ENCODE measurements at regions not wholly inside any gene's neighbourhood (a gene's known extent, or its start where the extent isn't known, plus 50 kb on each side); places are given as distances from the start of the nearest gene placed in this dataset.

- TF ChIP-seq, protein P1, sequence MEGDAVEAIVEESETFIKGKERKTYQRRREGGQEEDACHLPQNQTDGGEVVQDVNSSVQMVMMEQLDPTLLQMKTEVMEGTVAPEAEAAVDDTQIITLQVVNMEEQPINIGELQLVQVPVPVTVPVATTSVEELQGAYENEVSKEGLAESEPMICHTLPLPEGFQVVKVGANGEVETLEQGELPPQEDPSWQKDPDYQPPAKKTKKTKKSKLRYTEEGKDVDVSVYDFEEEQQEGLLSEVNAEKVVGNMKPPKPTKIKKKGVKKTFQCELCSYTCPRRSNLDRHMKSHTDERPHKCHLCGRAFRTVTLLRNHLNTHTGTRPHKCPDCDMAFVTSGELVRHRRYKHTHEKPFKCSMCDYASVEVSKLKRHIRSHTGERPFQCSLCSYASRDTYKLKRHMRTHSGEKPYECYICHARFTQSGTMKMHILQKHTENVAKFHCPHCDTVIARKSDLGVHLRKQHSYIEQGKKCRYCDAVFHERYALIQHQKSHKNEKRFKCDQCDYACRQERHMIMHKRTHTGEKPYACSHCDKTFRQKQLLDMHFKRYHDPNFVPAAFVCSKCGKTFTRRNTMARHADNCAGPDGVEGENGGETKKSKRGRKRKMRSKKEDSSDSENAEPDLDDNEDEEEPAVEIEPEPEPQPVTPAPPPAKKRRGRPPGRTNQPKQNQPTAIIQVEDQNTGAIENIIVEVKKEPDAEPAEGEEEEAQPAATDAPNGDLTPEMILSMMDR (IDR thresholded peaks at IDR 0.05; ENCODE audit: unreplicated experiment): no peak
- H3K36me3 Mint-ChIP-seq (ENCODE audit: insufficient read depth): peaks cover 2% of the 10 kb centered on the region
- peaks cover 3% of the 10 kb centered on the region for H3K4me1 Mint-ChIP-seq (ENCODE audit: low read depth)
- no peak for DNase-seq (ENCODE audit: low spot score, unreplicated experiment)
- H3K9me3 Mint-ChIP-seq (ENCODE audit: low read depth): peaks cover 5% of the 10 kb centered on the region
- no peaks in the 10 kb centered on the region for H3K27me3 Mint-ChIP-seq
- no peak overlapping the region for H3K27ac Mint-ChIP-seq
- no peak overlapping the region for H3K4me3 Mint-ChIP-seq (ENCODE audit: low read depth)
These were observed 969.6 kb upstream of the TMEM132C start for GRCh38 chr12:127297327-127297726.

DNA sequence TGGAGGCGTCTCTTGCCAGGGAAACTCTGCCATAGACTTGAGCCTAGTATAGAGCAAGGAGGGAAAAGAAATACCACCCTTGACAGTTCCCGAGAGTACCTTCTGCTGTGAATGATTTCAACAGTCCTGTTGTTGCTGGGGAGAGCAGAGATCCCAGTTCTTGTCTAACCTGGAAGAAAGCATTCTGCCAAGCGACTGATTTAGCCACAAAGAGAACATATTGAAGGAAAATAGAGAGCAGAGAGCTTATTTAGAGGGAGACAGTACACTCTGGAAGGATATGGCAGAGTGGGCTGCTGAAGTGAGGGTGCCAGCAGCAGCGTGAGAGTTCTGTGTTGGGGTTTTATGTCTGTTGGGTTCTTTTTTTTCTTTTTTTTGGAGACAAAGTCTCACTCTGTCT lies 966.9 kb upstream of the TMEM132C start:
- no peaks in the 10 kb centered on the region for H3K27me3 Mint-ChIP-seq
- no peak overlapping the region for H3K4me3 Mint-ChIP-seq (ENCODE audit: low read depth)
- H3K4me1 Mint-ChIP-seq (ENCODE audit: low read depth): peaks cover 3% of the 10 kb centered on the region
- H3K9me3 Mint-ChIP-seq (ENCODE audit: low read depth): peaks cover 5% of the 10 kb centered on the region
- H3K36me3 Mint-ChIP-seq (ENCODE audit: insufficient read depth): peaks cover 2% of the 10 kb centered on the region
- H3K27ac Mint-ChIP-seq: no peak overlapping the region
- no peak for DNase-seq (ENCODE audit: low spot score, unreplicated experiment)
- TF ChIP-seq, protein P1 (IDR thresholded peaks at IDR 0.05; ENCODE audit: unreplicated experiment): no peak

DNA sequence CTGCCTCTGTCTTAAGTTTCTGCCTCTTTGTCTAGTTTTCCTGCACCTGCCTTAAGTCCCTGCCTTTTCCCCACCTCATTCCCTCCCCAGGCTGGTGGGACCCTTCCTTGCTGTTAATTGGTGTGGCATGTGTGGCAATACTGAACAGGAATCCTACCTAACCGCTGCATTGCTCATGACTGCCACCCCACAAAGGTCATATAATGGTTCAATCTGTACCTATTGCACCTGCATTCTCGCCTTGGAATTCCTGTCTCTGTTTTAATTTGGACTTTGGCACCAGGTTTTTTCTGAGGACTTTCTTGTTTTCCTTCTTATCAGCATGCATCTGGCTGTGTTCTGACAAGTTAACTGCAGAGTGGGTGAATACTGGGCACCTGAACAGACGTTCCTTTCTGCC lies 966.2 kb upstream of the TMEM132C start:
- no peak for DNase-seq (ENCODE audit: low spot score, unreplicated experiment)
- Mint-ChIP-seq H3K4me3 (ENCODE audit: low read depth) (no peak overlapping the region), H3K27me3 (no peaks in the 10 kb centered on the region), H3K27ac (no peak overlapping the region), H3K4me1 (ENCODE audit: low read depth) (peaks cover 1% of the 10 kb centered on the region), H3K9me3 (ENCODE audit: low read depth) (peaks cover 5% of the 10 kb centered on the region), H3K36me3 (ENCODE audit: insufficient read depth) (peaks cover 2% of the 10 kb centered on the region)
- TF ChIP-seq, protein P1 (IDR thresholded peaks at IDR 0.05; ENCODE audit: unreplicated experiment): no peak

GRCh38 chr12:127301876-127302275 lies 965.1 kb upstream of the TMEM132C start:
- no peak overlapping the region for H3K27ac Mint-ChIP-seq
- no peaks in the 10 kb centered on the region for H3K27me3 Mint-ChIP-seq
- no peak for DNase-seq (ENCODE audit: low spot score, unreplicated experiment)
- no peaks in the 10 kb centered on the region for H3K4me1 Mint-ChIP-seq (ENCODE audit: low read depth)
- peaks cover 2% of the 10 kb centered on the region for H3K36me3 Mint-ChIP-seq (ENCODE audit: insufficient read depth)
- H3K9me3 Mint-ChIP-seq (ENCODE audit: low read depth): peaks cover 5% of the 10 kb centered on the region
- TF ChIP-seq, protein P1 (IDR thresholded peaks at IDR 0.05; ENCODE audit: unreplicated experiment): no peak
- H3K4me3 Mint-ChIP-seq (ENCODE audit: low read depth): no peak overlapping the region

GRCh38 chr12:127304751-127305725 lies 961.9 kb upstream of the TMEM132C start:
- DNase-seq (ENCODE audit: low spot score, unreplicated experiment): no peak
- Mint-ChIP-seq H3K27ac (no peak overlapping the region), H3K36me3 (ENCODE audit: insufficient read depth) (no peaks in the 10 kb centered on the region), H3K4me1 (ENCODE audit: low read depth) (no peaks in the 10 kb centered on the region), H3K4me3 (ENCODE audit: low read depth) (no peak overlapping the region), H3K27me3 (peaks cover 2% of the 10 kb centered on the region), H3K9me3 (ENCODE audit: low read depth) (no peaks in the 10 kb centered on the region)
- TF ChIP-seq, protein P1 (IDR thresholded peaks at IDR 0.05; ENCODE audit: unreplicated experiment): no peak

Measured in progenitor cell of endocrine pancreas (in vitro differentiated cells).